NCI-H526 (cell line): ENCODE measurements at regions not wholly inside any gene's neighbourhood (a gene's known extent, or its start where the extent isn't known, plus 50 kb on each side); places are given as distances from the start of the nearest gene placed in this dataset.

Experiments used
- DNase-seq, 2 experiments: peaks; one replicate each; lab custom pipeline; 2025; lab: John Stamatoyannopoulos, UW

DNA sequence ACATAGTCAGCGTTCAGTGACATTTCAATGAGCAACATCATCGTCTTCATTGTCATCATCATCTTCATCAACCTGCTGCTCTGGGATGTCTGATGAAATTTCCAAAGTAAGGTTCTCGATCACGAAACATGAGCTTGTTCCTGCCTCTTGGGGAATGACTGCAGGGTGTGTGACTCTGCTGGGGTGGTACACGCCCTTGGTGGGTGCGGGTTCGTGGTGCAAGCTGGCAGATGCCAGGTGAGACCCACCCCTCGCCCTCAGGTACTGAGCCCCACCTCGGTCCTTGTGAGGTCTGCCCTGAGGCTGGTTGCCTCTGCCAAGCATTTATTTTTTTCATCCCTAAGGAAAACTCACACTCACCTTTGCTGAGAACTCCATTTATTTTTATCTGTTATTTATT, 1389.2 kb downstream of the TBC1D22A start:
- no peak for DNase-seq

- DNase-seq: no peak
Measured at GRCh38 chr22:48147831-48148230, 1385.4 kb downstream of the TBC1D22A start.

GRCh38 chr22:48147404-48147803, 1385.0 kb downstream of the TBC1D22A start:
- no peak for DNase-seq

- no peak for DNase-seq
Measured at GRCh38 chr22:48146426-48146825, 1384.0 kb downstream of the TBC1D22A start.

- DNase-seq: no peak
Measured at GRCh38 chr22:48145738-48146137, 1383.3 kb downstream of the TBC1D22A start.

GRCh38 chr22:48144318-48144717, 1381.9 kb downstream of the TBC1D22A start:
- DNase-seq: no peak

- no peak for DNase-seq
Measured at GRCh38 chr22:48143856-48144255, 1381.4 kb downstream of the TBC1D22A start.

GRCh38 chr22:48142388-48142787, 1379.9 kb downstream of the TBC1D22A start:
- no peak for DNase-seq

- no peak for DNase-seq
Measured at GRCh38 chr22:48141301-48141700, 1378.9 kb downstream of the TBC1D22A start.

- DNase-seq: no peak
Measured at GRCh38 chr22:48140261-48140813, 1377.9 kb downstream of the TBC1D22A start.

- DNase-seq: no peak
Measured at GRCh38 chr22:48139776-48140175, 1377.3 kb downstream of the TBC1D22A start.

DNA sequence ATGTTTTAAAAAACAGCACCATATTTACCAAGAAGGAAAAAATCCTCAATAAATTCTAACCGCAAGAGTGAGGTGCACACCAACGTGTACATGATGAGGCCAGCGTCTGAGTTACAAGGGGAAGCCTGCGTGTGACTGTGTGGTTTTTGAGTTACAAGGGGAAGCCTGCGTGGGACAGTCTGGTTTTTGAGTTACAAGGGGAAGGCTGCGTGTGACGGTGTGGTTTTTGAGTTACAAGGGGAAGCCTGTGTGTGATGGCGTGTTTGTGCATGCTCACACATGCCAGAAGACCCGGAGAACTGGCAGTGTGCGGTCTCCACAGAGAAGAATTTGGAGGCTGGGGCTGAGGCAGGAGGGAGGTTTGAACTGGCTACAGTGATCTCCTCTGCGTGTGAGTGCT, 1376.4 kb downstream of the TBC1D22A start:
- DNase-seq: no peak

DNA sequence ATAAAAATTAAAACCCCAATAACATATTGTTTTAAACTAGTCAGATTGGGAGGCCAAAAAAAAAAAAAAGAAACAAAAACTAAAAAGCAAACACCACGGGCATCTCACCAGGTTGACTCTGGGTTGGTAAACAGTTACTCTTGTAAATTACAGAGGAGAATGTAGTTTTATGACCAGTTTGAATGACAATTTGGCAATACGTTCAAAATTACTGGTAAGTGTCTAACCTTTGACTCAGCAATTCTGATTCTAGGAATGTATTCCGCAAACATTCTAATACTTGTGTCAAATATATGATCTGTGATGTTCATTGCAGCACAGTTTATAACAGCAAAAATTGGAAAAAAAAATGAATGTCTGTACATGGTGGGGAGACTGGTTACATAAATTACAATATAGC, 1376.0 kb downstream of the TBC1D22A start:
- DNase-seq: no peak

GRCh38 chr22:48137640-48138039, 1375.2 kb downstream of the TBC1D22A start:
- no peak for DNase-seq

DNA sequence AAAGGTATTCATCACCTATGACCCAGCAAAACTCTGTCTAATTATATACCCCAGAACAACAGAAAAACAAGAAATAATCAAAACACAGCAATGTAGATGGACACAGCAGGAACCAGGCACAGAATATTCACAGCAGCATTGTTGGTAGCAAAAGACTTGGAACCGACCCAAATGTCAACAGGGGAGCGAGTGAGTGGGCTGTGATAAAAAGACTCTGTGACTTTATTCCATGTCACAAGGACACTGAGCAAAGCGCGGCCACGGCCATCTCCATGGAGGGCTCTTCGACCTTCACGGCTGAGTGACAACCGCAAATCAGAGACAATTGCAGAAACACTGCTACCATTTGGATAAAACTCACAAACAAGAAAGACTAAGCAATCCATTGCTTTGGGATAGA, 1373.1 kb downstream of the TBC1D22A start:
- DNase-seq: no peak

DNA sequence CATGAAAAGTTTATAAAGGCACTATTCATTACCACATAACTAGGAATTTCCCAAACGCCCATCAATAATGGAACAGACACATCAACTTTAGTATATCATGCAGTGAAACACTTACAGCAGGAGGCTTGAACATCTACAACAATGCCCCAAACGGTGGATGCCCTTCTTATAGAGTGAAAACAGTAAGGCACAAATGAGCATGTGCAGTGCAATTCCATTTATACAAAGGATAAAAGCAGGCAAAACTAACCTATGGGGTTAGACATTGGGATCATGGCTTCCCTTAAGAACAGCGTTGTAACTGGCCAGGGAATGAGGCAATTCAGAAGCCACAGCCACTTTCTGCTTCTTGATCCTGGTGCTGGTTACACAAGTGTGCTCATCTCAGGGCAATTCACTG, 1363.0 kb downstream of the TBC1D22A start:
- no peak for DNase-seq

DNA sequence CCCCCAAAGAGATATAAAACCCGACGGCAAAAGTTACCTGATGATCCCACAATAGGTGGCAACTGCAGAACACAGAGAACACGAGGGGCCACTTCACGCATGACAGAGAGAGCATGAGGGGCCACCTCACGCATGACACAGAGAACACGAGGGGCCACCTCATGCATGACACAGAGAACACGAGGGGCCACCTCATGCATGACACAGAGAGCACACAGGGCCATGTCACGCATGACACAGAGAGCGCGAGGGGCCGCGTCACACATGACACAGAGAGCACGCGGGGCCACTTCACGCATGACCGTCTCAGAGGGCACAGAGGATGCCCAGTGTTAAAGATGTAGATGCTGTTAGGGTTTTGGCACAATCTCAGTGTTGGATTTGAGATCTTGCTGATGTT, 1359.5 kb downstream of the TBC1D22A start:
- no peak for DNase-seq

DNA sequence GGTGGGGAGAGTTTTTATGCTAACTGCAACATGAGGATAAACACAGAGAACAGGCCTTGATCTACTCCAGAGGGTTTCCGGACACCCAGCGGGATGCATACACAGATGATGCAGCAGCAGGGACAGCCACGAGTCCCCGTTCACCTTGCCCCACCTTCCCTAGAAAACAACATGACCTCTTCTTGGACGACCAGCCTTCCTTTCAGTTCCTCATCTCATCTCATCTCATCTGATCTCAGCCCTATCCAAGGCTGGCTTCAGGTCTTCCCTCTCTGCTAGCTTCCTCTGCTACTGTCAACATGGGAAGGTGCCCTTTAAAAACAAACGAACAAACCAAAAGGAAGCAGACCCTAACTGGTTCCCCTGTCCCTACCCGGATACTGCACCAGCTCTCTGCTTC, 1356.2 kb downstream of the TBC1D22A start:
- no peak for DNase-seq

- DNase-seq: peak in 1 of 2 experiments; percentile 52
Measured at GRCh38 chr22:48116871-48117270, 1354.4 kb downstream of the TBC1D22A start.

DNA sequence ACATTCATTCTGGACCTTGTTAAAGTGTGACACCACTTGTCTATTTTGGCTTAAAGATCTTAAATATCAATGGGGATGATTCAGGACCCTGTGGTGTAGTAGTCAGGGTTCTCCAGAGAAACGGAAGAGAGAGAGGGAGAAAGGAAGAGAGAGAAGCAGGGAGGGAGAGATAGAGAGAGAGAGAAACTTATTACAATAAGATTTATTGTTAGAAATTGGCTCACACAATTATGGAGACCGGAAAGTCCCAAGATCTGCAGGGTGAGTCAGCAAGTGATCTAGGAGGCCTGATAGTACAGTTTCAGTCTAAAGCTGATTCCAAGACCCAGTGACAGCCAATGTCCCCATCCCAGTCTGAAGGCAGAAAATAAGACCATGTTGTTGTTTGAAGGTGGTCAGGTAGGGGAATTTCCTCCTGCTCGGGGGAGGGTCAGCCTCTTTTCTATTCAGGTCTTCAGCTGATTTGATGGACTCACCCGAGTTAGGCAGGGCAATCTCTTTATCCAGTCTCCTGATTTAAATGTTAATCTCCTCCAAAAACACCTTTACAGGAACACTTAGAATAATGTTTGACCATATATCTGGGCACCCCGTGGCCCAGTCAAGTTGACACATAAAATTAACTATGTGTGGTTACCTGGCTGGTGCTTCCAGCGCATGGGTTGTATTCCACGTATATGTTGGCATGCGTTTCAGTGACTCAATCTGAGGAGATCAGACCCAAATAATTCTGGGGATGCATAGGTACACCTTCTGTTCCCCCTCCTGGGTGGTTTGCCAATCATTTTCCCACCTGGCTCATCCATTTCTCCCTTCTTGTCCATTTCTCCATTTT, 1350.5 kb downstream of the TBC1D22A start:
- DNase-seq: no peak

GRCh38 chr22:48106715-48107259, 1344.3 kb downstream of the TBC1D22A start:
- no peak for DNase-seq

- no peak for DNase-seq
Measured at GRCh38 chr22:48106215-48106614, 1343.8 kb downstream of the TBC1D22A start.

DNA sequence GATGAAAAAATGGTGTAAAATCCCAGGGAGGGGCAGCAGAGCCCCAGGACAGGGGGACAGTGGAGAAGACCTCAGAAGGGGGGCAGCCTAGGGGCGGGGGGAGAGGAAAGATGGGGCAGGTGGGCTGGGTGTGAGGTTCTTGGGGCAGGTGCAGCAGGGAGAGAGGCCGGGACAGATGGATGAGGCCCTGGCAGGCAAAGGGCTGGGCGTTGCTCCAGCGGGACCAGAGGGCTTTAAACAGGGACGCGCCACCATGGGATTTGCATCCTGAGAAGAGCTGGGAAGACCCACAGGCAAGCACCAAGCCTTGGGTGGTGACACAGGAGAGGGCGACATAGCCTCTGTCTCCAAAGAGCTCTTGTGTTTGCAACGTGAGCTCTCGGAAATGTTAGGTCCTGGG, 1342.8 kb downstream of the TBC1D22A start:
- peak; percentile 13 to 75 for DNase-seq
